Body of pancreas (tissue), 4 donors: ENCODE measurements at regions not wholly inside any gene's neighbourhood (a gene's known extent, or its start where the extent isn't known, plus 50 kb on each side); places are given as distances from the start of the nearest gene placed in this dataset.

ENCODE experiments used
- ATAC-seq: fragments of 150-250 bp; one replicate; pipeline ENCODE4 v1.9.1; 2016
- DNase-seq, 4 donors: peaks; one replicate each; pipeline ENCODE4 v3.0.0-alpha.2; 2019
- H3K27ac ChIP-seq, 4 donors: fragments of 200-600 bp; sonication (generic); 1 replicate in 3 of 4; 2 replicates in 1 of 4; pipeline versions ENCODE4 v1.5.1 to v1.6.1; 2016 to 2019; ENCODE audit warnings: mild to moderate bottlenecking in 1 of 4, mixed read lengths in 1 of 4, moderate library complexity in 1 of 4
- H3K27me3 ChIP-seq, 2 donors: fragments of 200-600 bp; sonication (generic); one replicate each; pipeline ENCODE4 v1.6.0; 2016; ENCODE audit warnings: mild to moderate bottlenecking in 1 of 2
- H3K36me3 ChIP-seq, 2 donors: fragments of 200-600 bp; sonication (generic); replicated peaks in 1 of 2; 2 replicates each; pipeline ENCODE4 v1.5.1; 2016; ENCODE audit warnings: low read depth in 2 of 2; ENCODE audit not compliant: insufficient read depth in 1 of 2
- H3K4me1 ChIP-seq: fragments of 200-600 bp; sonication (generic); one replicate; pipeline ENCODE4 v1.6.0; 2016
- H3K4me3 ChIP-seq, 2 donors: fragments of 200-600 bp; sonication (generic); 1 replicate in 1 of 2; 2 replicates in 1 of 2; pipeline ENCODE4 v1.5.1; 2016 to 2019
- H3K9me3 ChIP-seq, 3 donors: fragments of 200-600 bp; sonication (generic); 1 replicate in 2 of 3; 2 replicates in 1 of 3; pipeline ENCODE4 v1.5.1; 2016
- POLR2A ChIP-seq, 3 donors: fragments of 450-650 bp; IDR thresholded peaks; one replicate each; pipeline ENCODE4 v1.6.1; 2016; ENCODE audit warnings: antibody characterized with exemption in 3 of 3, mild to moderate bottlenecking in 2 of 3
- WGBS, 2 donors: methylation state at CpG; one replicate each; pipeline ENCODE4 v1.1.5; 2017; 5-methylcytosine and 5-hydroxymethylcytosine counted together
- intact Hi-C: fragments of 100-400 bp; cut with DNase I; formaldehyde crosslinking; loops from one replicate; pipeline ENCODE4 v1.15.1; 2023
- TF ChIP-seq, protein P1 (sequence below), 7 experiments: fragments of 450-650 bp in 4 of 7; fragments of 200-600 bp in 3 of 7; sonication (generic) in 3 of 7; IDR thresholded peaks; one replicate each; pipeline ENCODE4 v1.5.1; 2016 to 2019; ENCODE audit warnings: antibody characterized with exemption in 7 of 7

DNA sequence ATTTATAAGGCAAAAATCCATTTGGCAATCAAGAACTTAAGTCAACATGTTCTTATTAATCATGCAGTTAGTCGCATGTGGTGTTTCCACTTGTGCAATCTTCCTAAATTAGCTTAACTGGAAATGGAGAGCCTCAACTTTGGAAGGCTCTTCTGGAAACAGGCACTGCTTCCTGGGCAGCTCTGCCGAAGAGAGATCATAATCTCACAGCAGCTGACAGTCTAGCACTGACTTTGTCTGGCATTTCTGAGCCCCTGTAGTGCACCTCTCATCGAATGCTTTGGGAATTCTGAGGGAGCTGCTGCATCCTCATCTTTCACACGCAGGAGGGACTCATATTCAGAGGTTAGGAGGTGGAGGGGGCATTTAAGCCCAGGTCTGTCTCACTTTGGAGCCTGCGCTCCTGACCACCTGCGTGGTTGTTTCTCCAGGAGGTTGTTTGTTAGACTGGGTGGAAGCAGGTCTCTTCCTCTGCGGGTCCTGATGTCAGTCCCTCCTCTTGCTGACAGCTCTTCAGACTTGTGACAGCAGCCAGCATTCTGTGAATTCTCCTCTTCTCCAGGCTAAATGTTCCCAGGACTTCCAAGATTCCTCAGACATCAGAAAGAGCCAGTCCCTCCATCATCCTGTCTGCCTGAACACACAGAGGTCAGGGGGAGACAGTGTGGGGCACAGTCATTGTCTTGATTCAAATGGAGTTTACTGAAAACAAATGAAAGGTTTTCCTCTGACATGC, 100.4 kb upstream of the GJB6 start:
- Histone ChIP-seq H3K4me3 (no peak overlapping the region), H3K4me1 (no peaks in the 10 kb centered on the region), H3K27me3 (no peaks in the 10 kb centered on the region), H3K36me3 (no peaks in the 10 kb centered on the region), H3K27ac (no peak overlapping the region), H3K9me3 (no peaks in the 10 kb centered on the region)
- ATAC-seq = no peak
- TF ChIP-seq, protein P1, sequence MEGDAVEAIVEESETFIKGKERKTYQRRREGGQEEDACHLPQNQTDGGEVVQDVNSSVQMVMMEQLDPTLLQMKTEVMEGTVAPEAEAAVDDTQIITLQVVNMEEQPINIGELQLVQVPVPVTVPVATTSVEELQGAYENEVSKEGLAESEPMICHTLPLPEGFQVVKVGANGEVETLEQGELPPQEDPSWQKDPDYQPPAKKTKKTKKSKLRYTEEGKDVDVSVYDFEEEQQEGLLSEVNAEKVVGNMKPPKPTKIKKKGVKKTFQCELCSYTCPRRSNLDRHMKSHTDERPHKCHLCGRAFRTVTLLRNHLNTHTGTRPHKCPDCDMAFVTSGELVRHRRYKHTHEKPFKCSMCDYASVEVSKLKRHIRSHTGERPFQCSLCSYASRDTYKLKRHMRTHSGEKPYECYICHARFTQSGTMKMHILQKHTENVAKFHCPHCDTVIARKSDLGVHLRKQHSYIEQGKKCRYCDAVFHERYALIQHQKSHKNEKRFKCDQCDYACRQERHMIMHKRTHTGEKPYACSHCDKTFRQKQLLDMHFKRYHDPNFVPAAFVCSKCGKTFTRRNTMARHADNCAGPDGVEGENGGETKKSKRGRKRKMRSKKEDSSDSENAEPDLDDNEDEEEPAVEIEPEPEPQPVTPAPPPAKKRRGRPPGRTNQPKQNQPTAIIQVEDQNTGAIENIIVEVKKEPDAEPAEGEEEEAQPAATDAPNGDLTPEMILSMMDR (IDR thresholded peaks at IDR 0.05) = no peak
- TF ChIP-seq POLR2A (IDR thresholded peaks at IDR 0.05) = no peak
- no peak for DNase-seq
- WGBS, 2 donors = 33 to 37% methylated on average over 6 to 7 of the region's 7 CpGs
- intact Hi-C loops = no loop called here

DNA sequence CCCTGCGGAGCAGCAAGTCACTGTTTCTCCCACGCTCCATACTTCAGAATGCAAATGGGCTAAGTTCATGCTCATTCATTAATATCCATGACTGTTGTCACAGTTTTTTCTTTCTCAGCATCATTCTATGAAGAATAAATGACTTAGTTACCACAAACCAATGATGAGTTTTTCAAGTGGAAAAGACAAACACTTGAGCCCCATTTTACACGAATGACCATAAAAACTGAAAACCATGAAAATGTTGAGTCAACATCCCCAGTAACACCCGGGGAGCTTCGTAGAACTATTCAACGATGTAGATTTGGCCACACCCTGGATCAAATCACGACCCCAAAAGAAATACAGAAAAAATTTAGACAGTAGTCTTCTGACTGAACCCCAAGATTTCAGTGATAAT, 99.8 kb upstream of the GJB6 start:
- Histone ChIP-seq H3K36me3 (no peaks in the 10 kb centered on the region), H3K4me3 (no peak overlapping the region), H3K27me3 (no peaks in the 10 kb centered on the region), H3K4me1 (no peaks in the 10 kb centered on the region), H3K27ac (no peak overlapping the region), H3K9me3 (no peaks in the 10 kb centered on the region)
- DNase-seq = no peak
- no peak for ATAC-seq
- 65 to 73% methylated on average over 7 of the region's 7 CpGs for WGBS, 2 donors
- intact Hi-C loops = no loop called here
- TF ChIP-seq, protein P1 (IDR thresholded peaks at IDR 0.05) = no peak
- no peak for TF ChIP-seq POLR2A (IDR thresholded peaks at IDR 0.05)

DNA sequence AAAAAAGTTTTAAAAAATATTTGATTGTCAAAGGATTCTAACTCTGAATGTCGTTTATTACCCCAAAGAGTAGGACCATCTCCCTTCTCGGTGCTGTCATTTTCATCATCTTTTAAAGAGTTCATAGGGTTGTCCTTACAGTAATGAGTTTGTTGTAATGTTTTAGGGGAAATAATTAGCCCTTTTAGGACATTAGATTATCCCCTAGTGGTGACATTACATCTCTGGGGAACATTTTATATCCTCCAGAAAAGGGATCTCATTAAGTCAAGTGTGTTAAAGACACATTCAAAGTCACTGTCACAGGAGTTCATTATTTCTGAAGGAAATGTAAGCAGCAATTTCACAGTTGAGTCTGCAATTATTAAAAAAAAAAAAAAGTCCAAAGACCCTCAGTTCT, 99.3 kb upstream of the GJB6 start:
- TF ChIP-seq, protein P1 (IDR thresholded peaks at IDR 0.05) = no peak
- TF ChIP-seq POLR2A (IDR thresholded peaks at IDR 0.05) = no peak
- intact Hi-C loops = no loop called here
- H3K9me3 ChIP-seq = no peaks in the 10 kb centered on the region
- no peak for DNase-seq
- ATAC-seq = no peak
- H3K27ac ChIP-seq = no peak overlapping the region
- WGBS, 2 donors = 52 to 58% methylated on average over 2 of the region's 2 CpGs
- H3K36me3 ChIP-seq = no peaks in the 10 kb centered on the region
- no peaks in the 10 kb centered on the region for H3K4me1 ChIP-seq
- H3K27me3 ChIP-seq = no peaks in the 10 kb centered on the region
- H3K4me3 ChIP-seq = no peak overlapping the region

DNA sequence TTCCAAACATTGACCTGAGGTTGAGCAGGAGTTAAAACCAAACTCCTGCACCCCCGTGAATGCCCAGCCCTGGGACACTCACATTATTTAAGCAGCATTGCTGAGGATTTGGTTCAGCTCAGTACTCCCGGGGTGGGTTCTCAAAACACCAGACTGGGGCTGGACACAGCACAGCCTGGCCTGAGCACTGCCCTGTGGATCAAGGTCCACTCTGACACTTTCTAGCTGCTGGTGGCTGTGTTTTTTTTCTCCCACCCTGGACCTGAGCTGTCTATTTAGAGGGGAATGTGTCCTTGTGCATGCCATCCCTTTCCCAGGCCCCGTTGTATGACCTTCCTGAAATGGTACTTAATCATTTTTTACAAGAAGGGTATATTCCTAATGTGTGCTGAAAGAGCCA, 94.7 kb upstream of the GJB6 start:
- Histone ChIP-seq H3K4me3 (no peak overlapping the region), H3K27ac (no peak overlapping the region), H3K4me1 (no peaks in the 10 kb centered on the region), H3K27me3 (no peaks in the 10 kb centered on the region), H3K36me3 (no peaks in the 10 kb centered on the region), H3K9me3 (no peaks in the 10 kb centered on the region)
- no peak for TF ChIP-seq POLR2A (IDR thresholded peaks at IDR 0.05)
- TF ChIP-seq, protein P1 (IDR thresholded peaks at IDR 0.05) = no peak
- intact Hi-C loops = no loop called here
- ATAC-seq (no peak), DNase-seq (no peak)
- 36 to 40% methylated on average over 2 to 3 of the region's 3 CpGs for WGBS, 2 donors

DNA sequence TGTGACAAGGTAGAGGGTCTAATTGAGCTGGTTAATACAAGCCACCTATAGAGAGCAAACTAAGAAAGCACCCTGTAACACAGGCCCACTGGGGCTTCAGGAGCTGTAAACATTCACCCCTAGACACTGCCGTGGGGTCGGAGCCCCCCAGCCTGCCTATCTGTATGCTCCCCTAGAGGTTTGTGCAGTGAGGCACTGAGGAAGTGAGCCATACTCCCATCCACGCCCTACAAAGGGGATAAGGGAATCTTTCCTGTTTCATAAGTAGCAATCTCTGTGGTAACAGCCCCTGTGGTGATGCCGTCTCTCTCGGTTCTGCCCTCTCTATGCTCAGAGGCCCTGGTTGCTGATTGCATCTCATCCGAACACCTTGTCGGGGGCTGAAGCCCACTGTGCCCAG, 94.2 kb upstream of the GJB6 start:
- no peak for ATAC-seq
- DNase-seq = no peak
- no peaks in the 10 kb centered on the region for H3K9me3 ChIP-seq
- H3K27ac ChIP-seq = no peak overlapping the region
- H3K4me1 ChIP-seq = no peaks in the 10 kb centered on the region
- H3K27me3 ChIP-seq = no peaks in the 10 kb centered on the region
- 66 to 81% methylated on average over 5 to 7 of the region's 7 CpGs for WGBS, 2 donors
- H3K4me3 ChIP-seq = no peak overlapping the region
- H3K36me3 ChIP-seq = no peaks in the 10 kb centered on the region
- intact Hi-C loops = no loop called here
- no peak for TF ChIP-seq POLR2A (IDR thresholded peaks at IDR 0.05)
- TF ChIP-seq, protein P1 (IDR thresholded peaks at IDR 0.05) = no peak
